ENCODE measurements at regions not wholly inside any gene's neighbourhood (a gene's known extent, or its start where the extent isn't known, plus 50 kb on each side); places are given as distances from the start of the nearest gene placed in this dataset.

- no peak for DNase-seq
Measured at GRCh38 chr2:103960129-103960513, 893.8 kb upstream of the POU3F3 start.

GRCh38 chr2:103960951-103961350 is 893.0 kb upstream of the POU3F3 start:
- no peak for DNase-seq

GRCh38 chr2:103961862-103962261 is 892.1 kb upstream of the POU3F3 start:
- no peak for DNase-seq

- DNase-seq: no peak
Measured at GRCh38 chr2:103962670-103963069, 891.2 kb upstream of the POU3F3 start.

- DNase-seq: no peak
Measured at GRCh38 chr2:103963146-103963725, 890.7 kb upstream of the POU3F3 start.

- DNase-seq: no peak
Measured at GRCh38 chr2:103977241-103977640, 876.7 kb upstream of the POU3F3 start.

- no peak for DNase-seq
Measured at GRCh38 chr2:103977668-103978067, 876.2 kb upstream of the POU3F3 start.

GRCh38 chr2:103980401-103980800 is 873.5 kb upstream of the POU3F3 start:
- no peak for DNase-seq

GRCh38 chr2:103982691-103983090 is 871.2 kb upstream of the POU3F3 start:
- DNase-seq: no peak

- DNase-seq: no peak
Measured at GRCh38 chr2:103986001-103986400, 867.9 kb upstream of the POU3F3 start.

- peak; percentile 16 to 43 for DNase-seq
Measured at GRCh38 chr2:103991591-103991990, 862.3 kb upstream of the POU3F3 start.

GRCh38 chr2:104004821-104005220 is 849.1 kb upstream of the POU3F3 start:
- DNase-seq: no peak

GRCh38 chr2:104016801-104017200 is 837.1 kb upstream of the POU3F3 start:
- DNase-seq: no peak

GRCh38 chr2:104023306-104023705 is 830.6 kb upstream of the POU3F3 start:
- DNase-seq: no peak

- DNase-seq: no peak
Measured at GRCh38 chr2:104023765-104024164, 830.1 kb upstream of the POU3F3 start.

GRCh38 chr2:104025295-104025694 is 828.6 kb upstream of the POU3F3 start:
- no peak for DNase-seq

- DNase-seq: no peak
Measured at GRCh38 chr2:104026725-104027124, 827.2 kb upstream of the POU3F3 start.

GRCh38 chr2:104027321-104027720 is 826.6 kb upstream of the POU3F3 start:
- DNase-seq: no peak

GRCh38 chr2:104028061-104028460 is 825.9 kb upstream of the POU3F3 start:
- no peak for DNase-seq

- DNase-seq: no peak
Measured at GRCh38 chr2:104033399-104033798, 820.5 kb upstream of the POU3F3 start.

GRCh38 chr2:104040771-104041170 is 813.1 kb upstream of the POU3F3 start:
- no peak for DNase-seq

GRCh38 chr2:104041351-104041750 is 812.6 kb upstream of the POU3F3 start:
- no peak for DNase-seq

GRCh38 chr2:104043864-104044263 is 810.1 kb upstream of the POU3F3 start:
- no peak for DNase-seq

GRCh38 chr2:104045071-104045470 is 808.8 kb upstream of the POU3F3 start:
- no peak for DNase-seq

- no peak for DNase-seq
Measured at GRCh38 chr2:104046466-104046865, 807.4 kb upstream of the POU3F3 start.

- no peak for DNase-seq
Measured at GRCh38 chr2:104047516-104047915, 806.4 kb upstream of the POU3F3 start.

Data from AML-193 (cell line).